Testis (tissue), 2 donors: ENCODE measurements at regions not wholly inside any gene's neighbourhood (a gene's known extent, or its start where the extent isn't known, plus 50 kb on each side); places are given as distances from the start of the nearest gene placed in this dataset.

Source experiments
- CTCF ChIP-seq, 3 experiments: fragments of 450-650 bp in 2 of 3; fragments of 200-600 bp in 1 of 3; sonication (generic) in 1 of 3; IDR thresholded peaks; one replicate each; pipeline ENCODE4 v1.5.1; 2016 to 2019; ENCODE audit warnings: antibody characterized with exemption in 3 of 3, mild to moderate bottlenecking in 2 of 3, moderate library complexity in 1 of 3
- POLR2A ChIP-seq: fragments of 450-650 bp; IDR thresholded peaks from one replicate; pipeline ENCODE4 v1.6.1; 2017; ENCODE audit warnings: antibody characterized with exemption, mild to moderate bottlenecking, moderate library complexity

- no peak for TF ChIP-seq CTCF (IDR thresholded peaks at IDR 0.05)
- TF ChIP-seq POLR2A = no peak
Observed at GRCh38 chr7:33671531-33672262, 233.6 kb upstream of the BMPER start.
